ENCODE measurements at regions not wholly inside any gene's neighbourhood (a gene's known extent, or its start where the extent isn't known, plus 50 kb on each side); places are given as distances from the start of the nearest gene placed in this dataset.

DNA sequence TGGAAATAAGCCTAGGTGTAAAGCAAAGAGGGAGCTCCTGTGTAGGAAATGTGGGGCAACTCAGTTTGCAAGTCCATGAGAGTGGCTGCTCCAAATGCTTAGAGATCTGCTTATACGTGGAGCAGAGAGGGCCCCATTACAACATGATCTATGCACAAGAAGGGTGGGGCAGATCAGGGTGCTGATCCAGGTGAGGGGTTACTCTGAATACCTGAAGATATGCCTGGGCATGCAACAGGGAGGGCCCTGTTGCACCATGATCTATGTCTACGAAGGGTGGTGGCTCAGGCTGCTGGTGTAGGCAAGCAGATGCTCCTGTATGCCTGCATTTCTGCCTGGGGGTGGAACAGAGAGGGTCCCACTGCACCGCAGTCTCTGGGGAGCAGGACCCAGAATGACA is 1121.2 kb downstream of the RAPGEF2 start:
- TF ChIP-seq TP53 (CRISPR knock-in tag; IDR thresholded peaks at IDR 0.05): no peak
- TF ChIP-seq, protein P1, sequence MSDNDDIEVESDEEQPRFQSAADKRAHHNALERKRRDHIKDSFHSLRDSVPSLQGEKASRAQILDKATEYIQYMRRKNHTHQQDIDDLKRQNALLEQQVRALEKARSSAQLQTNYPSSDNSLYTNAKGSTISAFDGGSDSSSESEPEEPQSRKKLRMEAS (CRISPR knock-in tag; IDR thresholded peaks at IDR 0.05): no peak
- TF ChIP-seq, protein P2, sequence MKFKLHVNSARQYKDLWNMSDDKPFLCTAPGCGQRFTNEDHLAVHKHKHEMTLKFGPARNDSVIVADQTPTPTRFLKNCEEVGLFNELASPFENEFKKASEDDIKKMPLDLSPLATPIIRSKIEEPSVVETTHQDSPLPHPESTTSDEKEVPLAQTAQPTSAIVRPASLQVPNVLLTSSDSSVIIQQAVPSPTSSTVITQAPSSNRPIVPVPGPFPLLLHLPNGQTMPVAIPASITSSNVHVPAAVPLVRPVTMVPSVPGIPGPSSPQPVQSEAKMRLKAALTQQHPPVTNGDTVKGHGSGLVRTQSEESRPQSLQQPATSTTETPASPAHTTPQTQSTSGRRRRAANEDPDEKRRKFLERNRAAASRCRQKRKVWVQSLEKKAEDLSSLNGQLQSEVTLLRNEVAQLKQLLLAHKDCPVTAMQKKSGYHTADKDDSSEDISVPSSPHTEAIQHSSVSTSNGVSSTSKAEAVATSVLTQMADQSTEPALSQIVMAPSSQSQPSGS (CRISPR knock-in tag; IDR thresholded peaks at IDR 0.05; ENCODE audit: borderline replicate concordance, low read depth): no peak
- TF ChIP-seq, protein P3, sequence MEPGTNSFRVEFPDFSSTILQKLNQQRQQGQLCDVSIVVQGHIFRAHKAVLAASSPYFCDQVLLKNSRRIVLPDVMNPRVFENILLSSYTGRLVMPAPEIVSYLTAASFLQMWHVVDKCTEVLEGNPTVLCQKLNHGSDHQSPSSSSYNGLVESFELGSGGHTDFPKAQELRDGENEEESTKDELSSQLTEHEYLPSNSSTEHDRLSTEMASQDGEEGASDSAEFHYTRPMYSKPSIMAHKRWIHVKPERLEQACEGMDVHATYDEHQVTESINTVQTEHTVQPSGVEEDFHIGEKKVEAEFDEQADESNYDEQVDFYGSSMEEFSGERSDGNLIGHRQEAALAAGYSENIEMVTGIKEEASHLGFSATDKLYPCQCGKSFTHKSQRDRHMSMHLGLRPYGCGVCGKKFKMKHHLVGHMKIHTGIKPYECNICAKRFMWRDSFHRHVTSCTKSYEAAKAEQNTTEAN (CRISPR knock-in tag; IDR thresholded peaks at IDR 0.05): no peak
- TF ChIP-seq, protein P4, sequence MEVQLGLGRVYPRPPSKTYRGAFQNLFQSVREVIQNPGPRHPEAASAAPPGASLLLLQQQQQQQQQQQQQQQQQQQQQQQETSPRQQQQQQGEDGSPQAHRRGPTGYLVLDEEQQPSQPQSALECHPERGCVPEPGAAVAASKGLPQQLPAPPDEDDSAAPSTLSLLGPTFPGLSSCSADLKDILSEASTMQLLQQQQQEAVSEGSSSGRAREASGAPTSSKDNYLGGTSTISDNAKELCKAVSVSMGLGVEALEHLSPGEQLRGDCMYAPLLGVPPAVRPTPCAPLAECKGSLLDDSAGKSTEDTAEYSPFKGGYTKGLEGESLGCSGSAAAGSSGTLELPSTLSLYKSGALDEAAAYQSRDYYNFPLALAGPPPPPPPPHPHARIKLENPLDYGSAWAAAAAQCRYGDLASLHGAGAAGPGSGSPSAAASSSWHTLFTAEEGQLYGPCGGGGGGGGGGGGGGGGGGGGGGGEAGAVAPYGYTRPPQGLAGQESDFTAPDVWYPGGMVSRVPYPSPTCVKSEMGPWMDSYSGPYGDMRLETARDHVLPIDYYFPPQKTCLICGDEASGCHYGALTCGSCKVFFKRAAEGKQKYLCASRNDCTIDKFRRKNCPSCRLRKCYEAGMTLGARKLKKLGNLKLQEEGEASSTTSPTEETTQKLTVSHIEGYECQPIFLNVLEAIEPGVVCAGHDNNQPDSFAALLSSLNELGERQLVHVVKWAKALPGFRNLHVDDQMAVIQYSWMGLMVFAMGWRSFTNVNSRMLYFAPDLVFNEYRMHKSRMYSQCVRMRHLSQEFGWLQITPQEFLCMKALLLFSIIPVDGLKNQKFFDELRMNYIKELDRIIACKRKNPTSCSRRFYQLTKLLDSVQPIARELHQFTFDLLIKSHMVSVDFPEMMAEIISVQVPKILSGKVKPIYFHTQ (CRISPR knock-in tag; IDR thresholded peaks at IDR 0.05): no peak
- TF ChIP-seq, protein P5, sequence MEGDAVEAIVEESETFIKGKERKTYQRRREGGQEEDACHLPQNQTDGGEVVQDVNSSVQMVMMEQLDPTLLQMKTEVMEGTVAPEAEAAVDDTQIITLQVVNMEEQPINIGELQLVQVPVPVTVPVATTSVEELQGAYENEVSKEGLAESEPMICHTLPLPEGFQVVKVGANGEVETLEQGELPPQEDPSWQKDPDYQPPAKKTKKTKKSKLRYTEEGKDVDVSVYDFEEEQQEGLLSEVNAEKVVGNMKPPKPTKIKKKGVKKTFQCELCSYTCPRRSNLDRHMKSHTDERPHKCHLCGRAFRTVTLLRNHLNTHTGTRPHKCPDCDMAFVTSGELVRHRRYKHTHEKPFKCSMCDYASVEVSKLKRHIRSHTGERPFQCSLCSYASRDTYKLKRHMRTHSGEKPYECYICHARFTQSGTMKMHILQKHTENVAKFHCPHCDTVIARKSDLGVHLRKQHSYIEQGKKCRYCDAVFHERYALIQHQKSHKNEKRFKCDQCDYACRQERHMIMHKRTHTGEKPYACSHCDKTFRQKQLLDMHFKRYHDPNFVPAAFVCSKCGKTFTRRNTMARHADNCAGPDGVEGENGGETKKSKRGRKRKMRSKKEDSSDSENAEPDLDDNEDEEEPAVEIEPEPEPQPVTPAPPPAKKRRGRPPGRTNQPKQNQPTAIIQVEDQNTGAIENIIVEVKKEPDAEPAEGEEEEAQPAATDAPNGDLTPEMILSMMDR (IDR thresholded peaks at IDR 0.05): no peak

Data from WTC11 (cell line).